MM.1S (cell line): ENCODE measurements at regions not wholly inside any gene's neighbourhood (a gene's known extent, or its start where the extent isn't known, plus 50 kb on each side); places are given as distances from the start of the nearest gene placed in this dataset.

Experiments used
- EZH2 ChIP-seq: fragments of 300-600 bp; sonication (generic); optimal IDR thresholded peaks from 2 replicates; pipeline ENCODE3; 2017; ENCODE audit warnings: low read depth, mild to moderate bottlenecking, antibody characterized with exemption, low read length, mixed read lengths
- EZH2phosphoT487 ChIP-seq: fragments of 300-600 bp; sonication (generic); IDR thresholded peaks from 2 replicates; pipeline ENCODE4 v1.6.1; 2018; ENCODE audit warnings: antibody characterized with exemption, low read length
- TF ChIP-seq, protein P1 (sequence below): fragments of 300-600 bp; sonication (generic); IDR thresholded peaks from 2 replicates; pipeline ENCODE4 v1.5.1; 2016; ENCODE audit warnings: antibody characterized with exemption, low read length, mixed read lengths

DNA sequence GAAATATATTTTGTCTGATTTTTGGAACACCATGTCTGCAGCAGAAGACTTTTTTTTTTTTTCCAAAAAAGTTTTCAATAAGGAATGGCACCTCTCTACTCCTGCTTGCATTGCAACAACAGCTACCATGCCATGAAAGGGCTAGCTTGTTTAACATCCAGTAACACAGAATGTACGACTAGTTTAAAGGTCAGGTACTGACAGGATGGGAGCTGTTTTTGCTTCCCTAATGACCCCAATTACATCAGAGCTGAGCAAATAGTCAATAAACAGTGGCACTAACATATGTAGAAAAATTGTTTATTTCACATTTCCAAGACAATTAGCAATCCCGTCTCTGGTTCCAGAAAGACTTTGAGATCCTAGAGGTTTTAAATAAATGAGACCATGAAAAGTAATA is 693.8 kb downstream of the NR2F1-AS1 start:
- TF ChIP-seq, protein P1, sequence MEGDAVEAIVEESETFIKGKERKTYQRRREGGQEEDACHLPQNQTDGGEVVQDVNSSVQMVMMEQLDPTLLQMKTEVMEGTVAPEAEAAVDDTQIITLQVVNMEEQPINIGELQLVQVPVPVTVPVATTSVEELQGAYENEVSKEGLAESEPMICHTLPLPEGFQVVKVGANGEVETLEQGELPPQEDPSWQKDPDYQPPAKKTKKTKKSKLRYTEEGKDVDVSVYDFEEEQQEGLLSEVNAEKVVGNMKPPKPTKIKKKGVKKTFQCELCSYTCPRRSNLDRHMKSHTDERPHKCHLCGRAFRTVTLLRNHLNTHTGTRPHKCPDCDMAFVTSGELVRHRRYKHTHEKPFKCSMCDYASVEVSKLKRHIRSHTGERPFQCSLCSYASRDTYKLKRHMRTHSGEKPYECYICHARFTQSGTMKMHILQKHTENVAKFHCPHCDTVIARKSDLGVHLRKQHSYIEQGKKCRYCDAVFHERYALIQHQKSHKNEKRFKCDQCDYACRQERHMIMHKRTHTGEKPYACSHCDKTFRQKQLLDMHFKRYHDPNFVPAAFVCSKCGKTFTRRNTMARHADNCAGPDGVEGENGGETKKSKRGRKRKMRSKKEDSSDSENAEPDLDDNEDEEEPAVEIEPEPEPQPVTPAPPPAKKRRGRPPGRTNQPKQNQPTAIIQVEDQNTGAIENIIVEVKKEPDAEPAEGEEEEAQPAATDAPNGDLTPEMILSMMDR: no peak
- TF ChIP-seq EZH2 (no peak), EZH2phosphoT487 (no peak)
